HEK293 (cell line): ENCODE measurements at regions not wholly inside any gene's neighbourhood (a gene's known extent, or its start where the extent isn't known, plus 50 kb on each side); places are given as distances from the start of the nearest gene placed in this dataset.

Source experiments
- CTCF ChIA-PET: fragments of 350-600 bp; formaldehyde crosslinking; extraction: SDS; loops from one replicate; lab custom pipeline; 2021; ENCODE audit warnings: antibody characterized with exemption; lab: Yijun Ruan, JAX
- POLR2A ChIA-PET: fragments of 300-600 bp; formaldehyde crosslinking; extraction: SDS; loops from one replicate; lab custom pipeline; 2020; ENCODE audit warnings: antibody characterized with exemption, inconsistent platforms; lab: Yijun Ruan, JAX
- H3K27ac ChIP-seq: fragments of 200-500 bp; sonication (Bioruptor generic); 2 replicates; pipeline ENCODE4 v1.5.1; 2014; ENCODE audit warnings: low read depth, low read length, control low read depth, inconsistent platforms; ENCODE audit errors: extremely low read depth
- H3K36me3 ChIP-seq, 2 experiments: fragments of 200-500 bp in 1 of 2; sonication (Bioruptor generic) in 1 of 2; 1 replicate in 1 of 2; 2 replicates in 1 of 2; pipeline ENCODE4 v1.5.1; 2014 to 2017; ENCODE audit warnings: inconsistent platforms in 2 of 2, low read length in 2 of 2; ENCODE audit not compliant: control insufficient read depth in 2 of 2, insufficient read depth in 1 of 2
- H3K4me1 ChIP-seq: fragments of 200-500 bp; sonication (Bioruptor generic); 2 replicates; pipeline ENCODE4 v1.5.1; 2014; ENCODE audit warnings: mild to moderate bottlenecking, low read length, inconsistent platforms; ENCODE audit not compliant: control insufficient read depth, insufficient read depth
- H3K4me3 ChIP-seq: 2 replicates; pipeline ENCODE4 v1.5.1; 2011; ENCODE audit warnings: low read depth, mild to moderate bottlenecking, control low read depth, low read length, moderate library complexity
- H3K9me3 ChIP-seq: fragments of 200-500 bp; sonication (Bioruptor generic); 2 replicates; pipeline ENCODE4 v1.5.1; 2014; ENCODE audit warnings: low read depth, low read length, inconsistent platforms; ENCODE audit not compliant: control insufficient read depth, insufficient read depth
- AEBP2 ChIP-seq: fragments of 450-650 bp; formaldehyde crosslinking; IDR thresholded peaks from 2 replicates; pipeline ENCODE4 v1.5.1; 2016; ENCODE audit warnings: missing biosample characterization, missing genetic modification characterization, borderline replicate concordance
- GLI4 ChIP-seq: fragments of 450-650 bp; formaldehyde crosslinking; IDR thresholded peaks from 2 replicates; pipeline ENCODE4 v1.5.1; 2016; ENCODE audit warnings: missing biosample characterization, missing genetic modification characterization
- MEIS1 ChIP-seq: sonication (generic); formaldehyde crosslinking; IDR thresholded peaks from 2 replicates; pipeline ENCODE4 v1.8.1; 2022; ENCODE audit warnings: missing genetic modification reagents, mild to moderate bottlenecking, borderline replicate concordance
- PRDM10 ChIP-seq: fragments of 450-650 bp; formaldehyde crosslinking; IDR thresholded peaks from 2 replicates; pipeline ENCODE4 v1.5.1; 2016; ENCODE audit warnings: missing biosample characterization, missing genetic modification characterization
- SETDB1 ChIP-seq: IDR thresholded peaks from one replicate; pipeline ENCODE4 v1.6.1; 2017; ENCODE audit warnings: mild to moderate bottlenecking, low read length, moderate library complexity, mixed read lengths; ENCODE audit not compliant: insufficient read length
- SP3 ChIP-seq: fragments of 450-650 bp; formaldehyde crosslinking; IDR thresholded peaks from 2 replicates; pipeline ENCODE4 v1.5.1; 2016; ENCODE audit warnings: missing biosample characterization, missing genetic modification characterization
- TRIM28 ChIP-seq: IDR thresholded peaks from 2 replicates; pipeline ENCODE4 v1.6.1; 2011; ENCODE audit warnings: low read length, control low read depth, borderline replicate concordance
- YY1 ChIP-seq: fragments of 450-650 bp; formaldehyde crosslinking; IDR thresholded peaks from 2 replicates; pipeline ENCODE4 v1.5.1; 2018; ENCODE audit warnings: missing biosample characterization, missing genetic modification characterization
- ZFP3 ChIP-seq: fragments of 450-650 bp; formaldehyde crosslinking; IDR thresholded peaks from 2 replicates; pipeline ENCODE4 v1.5.1; 2016; ENCODE audit warnings: low read depth, missing biosample characterization, missing genetic modification characterization
- ZFP41 ChIP-seq: fragments of 450-650 bp; formaldehyde crosslinking; IDR thresholded peaks from 2 replicates; pipeline ENCODE4 v1.5.1; 2016; ENCODE audit warnings: missing biosample characterization, missing genetic modification characterization, borderline replicate concordance
- ZNF133 ChIP-seq: fragments of 450-650 bp; formaldehyde crosslinking; IDR thresholded peaks from 2 replicates; pipeline ENCODE4 v1.5.1; 2016; ENCODE audit warnings: missing biosample characterization, missing genetic modification characterization
- ZNF221 ChIP-seq: fragments of 450-650 bp; formaldehyde crosslinking; IDR thresholded peaks from 2 replicates; pipeline ENCODE4 v1.5.1; 2017; ENCODE audit warnings: missing biosample characterization, missing genetic modification characterization, borderline replicate concordance
- ZNF341 ChIP-seq: fragments of 450-650 bp; formaldehyde crosslinking; IDR thresholded peaks from 2 replicates; pipeline ENCODE4; 2016; ENCODE audit warnings: low read depth, missing biosample characterization, missing genetic modification characterization
- ZNF366 ChIP-seq: fragments of 450-650 bp; formaldehyde crosslinking; conservative IDR thresholded peaks from 2 replicates; pipeline ENCODE4 v1.5.1; 2016; ENCODE audit warnings: missing biosample characterization, missing genetic modification characterization
- ZNF394 ChIP-seq: fragments of 450-650 bp; formaldehyde crosslinking; IDR thresholded peaks from 2 replicates; pipeline ENCODE4 v1.5.1; 2016; ENCODE audit warnings: missing biosample characterization, missing genetic modification characterization, mild to moderate bottlenecking, moderate library complexity, borderline replicate concordance
- ZNF404 ChIP-seq: fragments of 450-650 bp; formaldehyde crosslinking; IDR thresholded peaks from 2 replicates; pipeline ENCODE4 v1.5.1; 2017; ENCODE audit warnings: missing biosample characterization, missing genetic modification characterization
- ZNF426 ChIP-seq: fragments of 450-650 bp; formaldehyde crosslinking; IDR thresholded peaks from 2 replicates; pipeline ENCODE4 v1.5.1; 2017; ENCODE audit warnings: missing biosample characterization, missing genetic modification characterization, mild to moderate bottlenecking, inconsistent platforms, moderate library complexity
- ZNF624 ChIP-seq: fragments of 450-650 bp; formaldehyde crosslinking; IDR thresholded peaks from 2 replicates; pipeline ENCODE4 v1.5.1; 2017; ENCODE audit warnings: missing biosample characterization, missing genetic modification characterization
- ZNF629 ChIP-seq: fragments of 450-650 bp; formaldehyde crosslinking; IDR thresholded peaks from 2 replicates; pipeline ENCODE4 v1.5.1; 2017; ENCODE audit warnings: missing biosample characterization, missing genetic modification characterization
- ZNF704 ChIP-seq: fragments of 450-650 bp; formaldehyde crosslinking; IDR thresholded peaks from 2 replicates; pipeline ENCODE4 v1.5.1; 2016; ENCODE audit warnings: missing biosample characterization, missing genetic modification characterization
- ZNF776 ChIP-seq: fragments of 450-650 bp; formaldehyde crosslinking; IDR thresholded peaks from 2 replicates; pipeline ENCODE4 v1.5.0; 2017; ENCODE audit warnings: missing biosample characterization, missing genetic modification characterization, borderline replicate concordance
- ZNF792 ChIP-seq: fragments of 450-650 bp; formaldehyde crosslinking; IDR thresholded peaks from 2 replicates; pipeline ENCODE4 v1.5.1; 2016; ENCODE audit warnings: missing biosample characterization, missing genetic modification characterization

GRCh38 chr1:82790556-82790955, 989.8 kb downstream of the ADGRL2 start:
- Histone ChIP-seq H3K9me3 (no peaks in the 10 kb centered on the region), H3K36me3 (no peaks in the 10 kb centered on the region), H3K4me3 (no peak overlapping the region), H3K27ac (no peak overlapping the region), H3K4me1 (no peaks in the 10 kb centered on the region)
- ChIA-PET CTCF (interaction anchor here (0.6 kb wide), 1 partner anchor 167 kb away, joined by 3 read pairs; no protein-coding TSS in a partner anchor), POLR2A (no interaction called here)
- TF ChIP-seq AEBP2 (no peak), SP3 (tag by site-specific recombination) (no peak), ZFP3 (tag by site-specific recombination) (no peak), ZNF341 (tag by site-specific recombination) (no peak), ZNF704 (no peak), SETDB1 (peak; percentile 77), ZNF133 (tag by site-specific recombination) (no peak), ZFP41 (no peak), ZNF792 (no peak), TRIM28 (peak; percentile 55; the same call in 1 of the 2 replicates), ZNF426 (tag by site-specific recombination) (no peak), MEIS1 (CRISPR knock-in tag) (no peak), ZNF776 (no peak), ZNF404 (no peak), GLI4 (tag by site-specific recombination) (no peak), ZNF624 (no peak)

- POLR2A ChIA-PET = no interaction called here
- no peaks in the 10 kb centered on the region for H3K36me3 ChIP-seq
- TF ChIP-seq AEBP2 = no peak
- TF ChIP-seq ZNF629 (tag by site-specific recombination) = no peak
- no peak for TF ChIP-seq YY1 (tag by site-specific recombination)
- TF ChIP-seq ZNF394 (tag by site-specific recombination) = no peak
- no peak for TF ChIP-seq ZNF366
- no peak for TF ChIP-seq ZNF221 (tag by site-specific recombination)
- TF ChIP-seq, all 188 proteins: peak for 0
- H3K4me1 ChIP-seq = no peaks in the 10 kb centered on the region
- no peaks in the 10 kb centered on the region for H3K9me3 ChIP-seq
- CTCF ChIA-PET = interaction anchor here (1.1 kb wide), 1 partner anchor 23 kb away, joined by 4 read pairs; no protein-coding TSS in a partner anchor
- H3K27ac ChIP-seq = no peak overlapping the region
- no peak overlapping the region for H3K4me3 ChIP-seq
Measured at GRCh38 chr1:82788660-82789059, 987.9 kb downstream of the ADGRL2 start.

- Histone ChIP-seq H3K27ac (no peak overlapping the region), H3K9me3 (no peaks in the 10 kb centered on the region)
- TF ChIP-seq PRDM10 (tag by site-specific recombination) = 0 out of 2 replicates have a peak, but pooled peaks have one; percentile 41
- TF ChIP-seq ZNF426 (tag by site-specific recombination) = no peak
- TF ChIP-seq, all 188 proteins: peak for 1
- Histone ChIP-seq H3K4me1 (no peaks in the 10 kb centered on the region), H3K4me3 (no peak overlapping the region), H3K36me3 (no peaks in the 10 kb centered on the region)
- ChIA-PET CTCF (interaction anchor here (1.1 kb wide), 1 partner anchor 24 kb away, joined by 4 read pairs; no protein-coding TSS in a partner anchor), POLR2A (no interaction called here)
Measured at GRCh38 chr1:82788038-82788437, 987.3 kb downstream of the ADGRL2 start.
